HG02642 (cell line): ENCODE measurements at regions not wholly inside any gene's neighbourhood (a gene's known extent, or its start where the extent isn't known, plus 50 kb on each side); places are given as distances from the start of the nearest gene placed in this dataset.

Experiments used
- ATAC-seq: cut with Tn5 transposase; IDR thresholded peaks from one replicate; pipeline ENCODE4 v1.9.1; 2021; ENCODE audit warnings: mild to moderate bottlenecking; ENCODE audit not compliant: unreplicated experiment, poor library complexity

DNA sequence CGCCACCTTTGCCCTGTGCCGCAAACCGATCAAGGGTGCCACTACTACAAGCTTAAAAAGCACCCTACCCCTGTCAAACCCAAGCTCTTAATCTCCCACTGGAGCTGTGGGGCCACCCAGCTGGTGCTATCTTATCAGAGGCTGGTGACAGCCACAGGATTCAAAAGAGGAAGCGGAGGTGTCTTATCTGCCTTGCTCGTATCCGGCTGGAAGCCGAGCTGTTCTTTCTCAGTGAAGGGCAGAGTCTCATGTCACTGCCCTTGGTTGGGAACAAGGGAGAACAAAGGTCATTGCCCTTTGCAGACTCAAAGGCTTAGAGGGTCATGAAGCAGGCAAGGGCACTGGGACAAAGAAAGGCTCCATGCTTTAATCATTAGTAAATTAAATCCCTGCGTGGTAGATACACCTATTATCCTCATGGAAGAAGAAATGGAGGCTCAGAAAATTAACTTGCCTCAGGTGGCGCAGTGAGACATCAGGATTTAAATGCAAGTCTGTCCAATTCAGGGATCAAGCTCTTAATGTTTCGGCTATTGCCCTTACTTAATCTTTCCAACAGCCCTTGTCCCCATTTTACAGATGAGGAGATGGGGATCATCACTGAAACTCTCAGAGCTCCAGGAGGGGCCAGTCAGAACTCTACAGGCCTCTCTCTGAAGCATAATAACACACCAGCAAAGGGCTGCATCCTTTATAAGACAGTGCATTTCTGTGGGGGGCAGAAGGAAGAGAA is 360.0 kb upstream of the PROK2 start:
- peak; percentile 76 for ATAC-seq

DNA sequence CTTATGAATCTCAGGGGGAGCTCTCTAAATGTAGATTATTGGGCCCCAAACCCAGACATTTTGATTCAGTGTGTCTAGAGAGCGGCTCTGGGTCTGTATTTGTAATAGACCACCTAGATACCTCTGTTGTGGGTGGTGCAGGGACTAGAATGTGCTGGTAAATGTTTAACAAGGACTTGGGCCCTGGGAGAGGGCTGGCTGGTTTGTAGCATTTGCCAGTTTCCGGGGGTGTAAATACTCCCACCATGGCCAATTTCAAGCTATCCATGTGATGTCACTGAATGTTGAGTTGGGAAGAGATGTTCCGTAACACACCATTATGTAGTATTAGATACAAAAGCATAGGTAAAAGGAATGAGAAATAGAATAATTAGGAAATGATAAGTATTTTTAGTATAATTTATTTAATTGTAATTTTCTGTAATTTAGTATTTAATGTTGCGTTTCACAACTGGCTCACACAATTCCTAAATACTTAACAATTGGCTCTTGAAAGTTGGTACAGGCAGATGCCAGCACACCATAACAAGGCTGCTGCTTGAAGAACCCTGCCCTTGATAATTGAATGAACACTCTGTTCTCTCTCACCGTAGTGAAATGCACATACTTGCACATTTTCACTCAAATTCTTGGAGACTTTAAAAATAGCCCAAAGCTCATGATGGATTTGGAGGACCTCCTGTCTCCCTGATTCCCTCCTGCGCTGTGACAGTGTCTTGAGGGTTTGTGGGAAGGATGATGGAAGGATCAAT is 359.2 kb upstream of the PROK2 start:
- ATAC-seq = no peak

- no peak for ATAC-seq
Observed at GRCh38 chr3:72143322-72143721, 358.4 kb upstream of the PROK2 start.

GRCh38 chr3:72142028-72142427 is 357.1 kb upstream of the PROK2 start:
- ATAC-seq = no peak

DNA sequence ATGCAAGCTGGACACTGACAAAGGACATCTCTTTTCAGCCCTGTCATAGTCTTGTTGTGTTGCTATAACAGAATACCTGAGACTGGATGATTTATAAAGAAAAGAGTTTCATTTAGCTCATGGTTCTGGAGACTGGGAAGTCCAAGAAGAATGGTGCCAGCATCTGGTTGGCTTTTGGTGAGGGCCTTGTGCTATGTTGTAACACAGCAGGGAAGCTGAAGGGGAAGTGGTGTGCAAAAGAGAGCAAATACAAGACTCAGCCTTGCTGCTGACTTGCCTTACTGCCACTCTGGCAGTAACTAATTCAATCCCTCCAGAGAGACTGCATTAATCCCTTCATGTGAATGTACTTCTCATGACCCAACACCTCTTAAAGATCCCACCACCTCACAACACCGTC is 356.3 kb upstream of the PROK2 start:
- ATAC-seq = no peak

- ATAC-seq = no peak
Observed at GRCh38 chr3:72139316-72139715, 354.4 kb upstream of the PROK2 start.

- peak; percentile 64 for ATAC-seq
Observed at GRCh38 chr3:72137865-72138861, 353.2 kb upstream of the PROK2 start.

- no peak for ATAC-seq
Observed at GRCh38 chr3:72135636-72136035, 350.7 kb upstream of the PROK2 start.

DNA sequence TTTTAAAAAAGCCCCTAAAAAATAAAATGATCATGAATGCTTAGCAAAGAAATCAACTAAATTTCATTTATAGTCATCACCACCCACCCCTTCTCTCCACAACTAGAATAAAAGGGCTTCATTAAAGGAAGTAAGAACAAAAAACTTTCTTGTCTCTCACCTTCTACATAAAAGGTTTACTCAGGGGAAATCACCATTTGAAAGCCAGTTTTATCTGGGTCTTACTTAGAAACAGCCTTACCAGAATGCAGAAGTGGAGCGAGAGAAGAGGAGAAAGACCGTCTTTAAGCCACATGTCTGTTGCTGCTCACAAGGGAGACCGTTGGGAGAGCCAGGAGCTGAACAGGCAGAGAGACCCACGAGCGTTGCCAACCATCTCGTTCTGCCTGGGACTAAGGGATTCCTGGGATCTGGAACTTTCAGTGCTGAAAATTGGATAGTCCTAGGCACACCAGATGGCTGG is 350.1 kb upstream of the PROK2 start:
- peak; percentile 53 for ATAC-seq

DNA sequence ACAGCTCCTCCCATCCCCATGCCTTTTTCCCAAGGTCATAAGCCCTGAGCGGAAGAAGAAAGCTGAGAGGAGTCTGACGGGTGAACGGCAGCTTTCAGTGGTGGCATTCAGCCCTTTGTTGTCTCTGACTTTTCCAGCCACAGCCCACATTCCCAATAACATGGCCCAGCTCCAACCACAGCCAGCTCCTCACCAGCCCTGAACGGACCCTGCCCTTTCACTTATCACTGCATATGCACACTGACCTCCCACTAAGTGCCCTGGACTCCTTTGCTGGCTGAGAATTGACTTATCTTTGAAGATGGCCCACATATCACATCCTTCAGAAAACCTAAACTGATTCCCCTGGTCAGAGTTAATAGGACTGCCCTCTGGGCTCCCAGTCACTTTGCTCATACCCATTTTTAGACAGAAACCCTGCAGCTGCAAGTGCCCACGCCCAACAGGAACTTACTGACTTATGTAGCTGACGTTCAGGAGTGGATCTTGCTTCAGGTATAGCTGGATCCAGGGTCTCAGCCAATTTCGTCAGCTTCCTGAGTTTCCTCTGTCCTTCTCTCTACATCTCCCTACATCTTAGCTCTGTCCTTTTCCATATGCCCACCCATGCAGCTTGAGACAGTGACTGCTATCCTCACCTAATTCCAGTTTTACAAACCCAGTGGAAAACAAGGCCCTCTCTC is 348.5 kb upstream of the PROK2 start:
- no peak for ATAC-seq

DNA sequence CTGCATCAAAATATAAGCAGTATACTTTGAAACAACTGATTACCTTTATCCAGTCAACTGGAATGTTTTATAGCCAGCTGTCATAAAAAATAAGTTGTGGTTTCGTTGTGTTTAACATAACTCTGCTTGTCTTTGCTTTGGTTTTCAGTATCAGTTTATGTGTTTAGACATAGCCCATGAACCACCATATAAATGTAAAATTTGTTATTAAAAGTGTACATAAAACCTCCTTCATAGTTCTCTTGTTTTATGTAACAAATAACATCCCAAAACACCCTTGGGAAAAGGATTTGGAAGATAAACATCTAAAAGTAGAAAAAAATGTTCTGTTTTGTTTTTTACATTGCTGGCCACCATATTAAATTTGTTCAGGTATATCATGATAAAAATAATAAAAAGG is 347.0 kb upstream of the PROK2 start:
- no peak for ATAC-seq

- ATAC-seq = no peak
Observed at GRCh38 chr3:72130565-72130964, 345.6 kb upstream of the PROK2 start.

DNA sequence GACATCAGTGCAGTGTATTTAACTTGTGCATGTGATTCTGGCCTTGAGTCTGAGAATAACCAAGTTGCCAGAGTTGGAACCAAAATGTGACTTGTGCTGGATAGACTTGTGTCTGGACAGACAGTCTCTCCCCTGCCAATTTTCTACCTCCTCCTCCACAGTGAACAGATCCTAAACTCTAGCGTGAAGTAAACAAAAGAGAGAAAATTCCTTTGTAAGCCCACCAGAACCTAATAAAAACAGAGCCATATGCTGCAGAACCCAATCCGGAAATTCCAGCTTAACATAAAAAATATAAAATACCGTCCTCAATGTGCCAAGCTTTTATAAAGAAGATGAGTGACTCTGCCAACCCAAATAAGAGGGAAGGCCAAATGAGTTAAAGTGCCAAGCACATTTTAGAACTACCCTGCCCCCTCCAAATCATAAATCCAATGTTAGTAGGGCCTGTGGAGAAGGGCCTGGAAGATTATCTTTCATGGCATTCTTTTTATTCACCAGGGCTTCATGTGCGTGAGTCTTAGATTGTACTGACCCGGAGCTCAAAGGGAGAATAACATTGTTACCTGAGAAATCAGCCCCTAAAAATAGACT is 344.6 kb upstream of the PROK2 start:
- no peak for ATAC-seq

DNA sequence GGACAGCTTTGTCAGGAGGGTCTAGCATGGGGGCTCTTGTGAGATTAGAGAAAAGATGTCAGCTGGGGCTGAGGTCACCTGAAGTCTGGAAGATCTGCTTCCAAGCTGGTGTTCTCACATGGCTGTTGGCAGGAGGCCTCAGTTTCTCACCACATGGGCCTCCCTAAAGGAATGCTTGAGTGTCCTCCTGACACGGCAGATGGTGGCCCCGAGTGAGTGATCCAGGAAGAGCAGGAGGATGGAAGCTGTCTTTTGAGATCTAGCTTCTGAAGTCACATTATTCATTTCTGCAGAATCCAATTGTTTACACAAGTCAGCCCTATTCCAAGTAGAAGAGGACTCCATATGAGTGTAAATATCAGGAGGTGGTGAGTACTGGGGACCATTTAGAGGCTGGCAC is 344.0 kb upstream of the PROK2 start:
- no peak for ATAC-seq

DNA sequence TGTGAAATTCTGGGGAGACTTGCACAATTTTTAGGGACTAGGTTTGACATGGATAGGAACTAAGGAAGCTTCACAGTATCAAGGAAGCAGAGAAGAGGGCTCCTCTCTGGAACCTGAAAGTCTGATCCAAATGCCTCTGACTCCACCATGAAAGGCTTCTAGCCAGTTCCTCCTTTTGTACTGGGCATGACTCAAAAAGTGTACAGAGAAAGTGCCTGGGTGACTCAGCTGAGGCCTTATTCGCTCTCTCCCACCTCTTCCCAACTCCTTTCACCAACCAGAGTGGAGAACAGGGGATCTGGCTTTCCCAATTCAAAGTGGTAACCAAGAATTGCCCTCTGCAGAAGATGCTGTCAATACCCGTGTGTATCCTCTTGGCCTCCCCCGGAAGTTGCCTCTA is 342.9 kb upstream of the PROK2 start:
- ATAC-seq = no peak

- no peak for ATAC-seq
Observed at GRCh38 chr3:72127224-72127612, 342.3 kb upstream of the PROK2 start.

GRCh38 chr3:72126441-72127223 is 341.7 kb upstream of the PROK2 start:
- no peak for ATAC-seq

DNA sequence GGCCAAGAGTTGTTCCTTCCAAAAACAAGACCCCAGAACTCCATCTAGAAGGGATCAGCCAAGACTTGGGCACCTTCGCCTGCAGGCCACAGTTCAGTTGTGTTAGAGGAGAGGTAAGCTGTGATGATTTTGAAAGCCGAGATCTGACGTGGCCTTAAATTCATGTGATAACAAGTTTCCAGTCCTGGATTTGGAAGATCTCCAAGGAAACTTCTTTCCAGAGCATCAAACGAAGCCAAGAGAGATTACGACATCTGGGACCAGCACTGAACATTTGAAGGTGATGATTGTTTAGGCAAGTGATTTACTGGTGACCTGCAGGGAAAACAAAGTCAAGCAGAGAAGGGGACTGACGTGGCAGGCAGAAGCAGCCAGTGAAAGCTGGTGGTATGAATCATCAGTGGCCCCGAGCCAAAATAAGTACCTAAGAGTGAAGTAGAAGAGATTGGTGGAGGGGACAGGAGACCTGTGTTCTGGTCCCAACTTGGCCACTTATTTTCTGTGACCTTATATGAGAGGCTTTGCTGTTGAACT is 339.0 kb upstream of the PROK2 start:
- no peak for ATAC-seq
